Hematopoietic multipotent progenitor cell treated with erythropoietin and hydrocortisone succinate and interleukin-3 and kit ligand, for 6 days (in vitro differentiated cells): ENCODE measurements at regions not wholly inside any gene's neighbourhood (a gene's known extent, or its start where the extent isn't known, plus 50 kb on each side); places are given as distances from the start of the nearest gene placed in this dataset.
"Not testable (repeated sequence)": the region's sequence is repeated elsewhere in the genome, so short reads cannot be mapped to it uniquely, and the experiment has no call there.

Experiments used
- DNase-seq: peaks from one replicate; pipeline ENCODE4 v3.0.0-alpha.2; 2015

- no peak for DNase-seq
Measured at GRCh38 chr9:85487872-85488271, 253.9 kb downstream of the AGTPBP1 start.

DNA sequence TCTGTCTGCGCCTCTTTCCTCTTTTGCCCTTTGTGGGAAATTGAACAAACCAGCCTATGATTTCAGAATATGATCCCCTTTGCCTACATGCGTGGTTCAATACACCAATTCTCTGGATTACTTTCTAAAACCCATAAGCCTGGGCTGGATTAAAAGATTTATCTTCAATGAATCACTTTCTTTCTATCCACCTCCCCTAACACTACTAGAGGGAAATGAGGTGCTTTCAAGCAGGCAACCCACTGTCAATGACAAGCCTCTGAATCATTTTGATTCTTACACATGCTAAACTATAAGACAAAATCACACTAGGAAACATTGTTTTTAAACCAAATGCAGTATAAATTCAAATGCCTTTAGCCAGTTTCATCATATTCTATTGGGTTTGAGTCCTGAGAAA, 257.5 kb downstream of the AGTPBP1 start:
- DNase-seq, result no peak

GRCh38 chr9:85483208-85483607, 258.5 kb downstream of the AGTPBP1 start:
- no peak for DNase-seq

GRCh38 chr9:85479305-85479704, 262.4 kb downstream of the AGTPBP1 start:
- no peak for DNase-seq

GRCh38 chr9:85478847-85479246, 262.9 kb downstream of the AGTPBP1 start:
- no peak for DNase-seq

DNA sequence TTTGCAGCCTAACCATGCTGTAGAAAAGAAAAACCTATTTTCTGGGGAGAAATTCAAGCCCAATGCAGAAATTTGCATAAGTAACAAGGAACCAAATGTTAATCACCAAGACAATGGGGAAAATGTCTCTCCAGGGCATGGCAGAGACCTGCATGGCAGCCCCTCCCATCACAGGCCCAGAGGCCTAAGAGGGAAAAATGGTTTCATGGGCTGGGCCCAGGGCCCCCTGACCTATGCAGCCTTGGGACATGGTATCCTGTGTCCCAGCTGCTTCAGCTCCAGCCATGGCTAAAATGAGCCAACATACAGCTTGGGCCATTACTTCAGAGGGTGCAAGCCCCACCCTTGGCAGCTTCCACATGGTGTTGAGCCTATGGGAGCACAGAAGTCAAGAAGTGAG, 266.9 kb downstream of the AGTPBP1 start:
- DNase-seq, result not testable (repeated sequence)

- no peak for DNase-seq
Measured at GRCh38 chr9:85471791-85472190, 270.0 kb downstream of the AGTPBP1 start.

- no peak for DNase-seq
Measured at GRCh38 chr9:85469041-85469440, 272.7 kb downstream of the AGTPBP1 start.

DNA sequence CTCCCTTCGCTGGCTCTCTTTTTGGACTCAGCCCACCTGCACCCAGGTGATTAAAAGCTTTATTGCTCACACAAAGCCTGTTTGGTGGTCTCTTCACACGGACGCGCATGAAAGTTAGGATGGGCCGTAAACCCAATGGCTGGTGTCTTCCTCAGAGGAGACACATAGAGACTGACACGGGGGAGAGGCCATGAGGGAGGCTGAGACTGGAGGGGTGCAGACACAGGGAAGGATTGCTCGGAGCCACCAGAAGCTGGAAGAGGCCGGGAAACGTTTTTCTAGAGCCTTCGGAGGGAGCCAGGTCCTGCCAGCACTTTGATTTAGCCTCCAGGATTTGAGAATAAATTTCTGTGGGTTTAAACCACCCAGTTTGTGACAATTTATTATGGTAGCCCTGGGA, 274.9 kb downstream of the AGTPBP1 start:
- DNase-seq, result no peak

- not testable (repeated sequence) for DNase-seq
Measured at GRCh38 chr9:85458114-85458864, 283.5 kb downstream of the AGTPBP1 start.

DNA sequence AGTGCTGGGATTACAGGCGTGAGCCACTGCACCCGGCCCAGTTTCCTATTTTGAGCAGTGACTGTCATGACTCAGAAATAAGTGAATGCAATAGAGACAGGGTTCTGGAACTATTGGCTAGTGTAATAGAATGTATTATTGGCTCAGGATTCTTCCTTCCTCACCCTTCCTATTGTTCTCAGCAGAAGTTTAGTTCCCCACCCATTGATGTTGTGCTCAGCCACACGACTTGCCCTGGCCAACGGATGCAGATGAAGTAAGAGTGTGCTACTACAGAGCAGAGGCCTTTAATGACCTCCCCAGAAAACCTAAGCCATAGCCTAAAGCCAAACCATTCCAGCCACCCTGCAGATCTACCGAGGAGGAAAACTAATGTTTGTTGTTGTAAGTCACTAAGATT, 287.9 kb downstream of the AGTPBP1 start:
- no peak for DNase-seq

DNA sequence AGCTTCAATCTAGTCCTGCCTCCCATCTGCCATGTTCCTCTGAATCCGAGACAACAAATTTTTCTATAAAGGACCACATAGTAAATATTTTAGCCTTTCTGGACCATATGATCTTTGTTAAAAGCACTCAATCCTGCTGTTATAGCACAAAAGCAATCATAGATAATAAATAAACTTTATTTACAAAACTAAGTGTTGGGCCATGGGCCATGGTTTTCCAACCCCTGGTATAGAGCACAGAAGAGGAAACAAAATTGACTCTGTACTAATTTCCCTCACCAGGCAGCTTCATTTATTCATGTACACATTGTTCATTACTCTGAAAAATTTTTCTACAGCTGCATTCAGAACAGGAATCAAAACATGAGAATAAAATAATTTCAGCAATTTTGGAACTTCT, 288.9 kb downstream of the AGTPBP1 start:
- DNase-seq, result no peak

- no peak for DNase-seq
Measured at GRCh38 chr9:85451680-85452079, 290.1 kb downstream of the AGTPBP1 start.

DNA sequence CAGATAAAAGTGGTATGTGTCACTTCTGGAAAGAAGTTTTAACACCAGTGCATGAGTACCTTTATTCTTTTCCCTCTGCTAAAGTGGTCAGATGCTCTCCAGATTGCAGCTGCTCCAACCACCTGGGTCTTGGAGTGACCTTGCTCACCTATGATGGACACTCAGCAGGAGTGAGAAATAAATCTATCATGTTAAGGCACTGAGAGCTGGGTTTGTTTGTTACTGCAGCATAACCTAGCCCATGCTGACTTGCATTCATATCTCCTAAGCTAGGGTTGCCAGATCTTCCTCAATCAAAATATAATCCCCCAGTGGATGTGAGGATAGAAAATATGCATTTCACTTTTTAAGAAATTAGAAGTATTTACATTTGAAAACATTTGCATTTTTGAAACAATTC, 295.9 kb downstream of the AGTPBP1 start:
- no peak for DNase-seq

DNA sequence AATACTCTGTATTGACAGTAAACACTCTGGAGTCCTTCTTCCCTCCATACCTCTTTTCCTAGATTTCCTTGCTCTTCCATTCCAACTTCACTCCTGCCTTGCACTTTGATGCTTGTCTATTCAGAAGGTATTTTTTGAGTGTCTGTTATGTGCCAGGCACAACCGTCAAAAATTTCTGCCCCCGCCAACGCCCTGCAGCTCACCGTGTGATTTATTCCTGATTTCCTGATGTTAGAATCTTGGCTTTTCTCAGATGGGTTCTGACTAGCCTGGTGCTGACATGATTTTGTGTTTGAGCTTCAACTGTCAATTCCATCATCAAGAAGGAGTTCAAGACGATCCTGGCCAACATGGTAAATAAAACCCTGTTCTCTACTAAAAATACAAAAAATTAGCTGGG, 297.5 kb downstream of the AGTPBP1 start:
- no peak for DNase-seq

DNA sequence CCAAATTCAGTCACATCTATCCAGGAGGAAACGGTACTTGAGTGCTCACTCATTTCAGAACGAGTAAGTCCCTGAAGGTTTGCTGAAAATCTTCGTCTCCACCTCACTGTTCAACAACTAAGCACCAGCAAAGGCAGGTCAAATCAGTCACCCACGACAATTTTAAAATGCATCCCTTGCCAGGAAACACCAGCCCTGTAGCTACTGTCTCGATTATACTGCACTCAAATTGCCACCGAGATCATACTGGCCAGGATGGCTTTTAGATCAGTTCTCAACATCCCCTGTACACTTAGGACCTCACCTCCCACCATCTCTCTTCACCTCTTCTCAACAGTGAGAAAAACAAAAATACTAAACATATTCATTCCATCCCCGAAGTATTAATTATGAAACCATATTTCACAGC, 298.6 kb downstream of the AGTPBP1 start:
- no peak for DNase-seq

DNA sequence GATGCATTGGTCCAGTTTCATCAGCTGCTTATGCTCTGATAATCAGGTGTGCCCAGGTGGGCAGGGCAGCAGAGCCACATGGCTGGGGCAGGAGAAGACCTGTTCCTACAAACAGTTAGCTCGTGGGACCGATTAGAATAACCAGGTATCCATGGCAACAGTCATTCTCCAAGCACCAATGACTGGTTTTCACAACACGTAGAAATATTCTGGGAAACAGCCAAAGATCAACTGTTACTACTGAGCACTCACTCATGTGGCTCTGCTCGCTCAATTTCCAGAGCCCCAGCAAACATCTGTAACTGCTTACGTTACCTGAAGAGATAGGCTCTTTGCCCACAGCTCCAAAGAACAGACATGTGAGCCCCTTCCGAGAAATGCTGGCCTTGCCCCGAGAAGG, 302.0 kb downstream of the AGTPBP1 start:
- DNase-seq, result no peak

DNA sequence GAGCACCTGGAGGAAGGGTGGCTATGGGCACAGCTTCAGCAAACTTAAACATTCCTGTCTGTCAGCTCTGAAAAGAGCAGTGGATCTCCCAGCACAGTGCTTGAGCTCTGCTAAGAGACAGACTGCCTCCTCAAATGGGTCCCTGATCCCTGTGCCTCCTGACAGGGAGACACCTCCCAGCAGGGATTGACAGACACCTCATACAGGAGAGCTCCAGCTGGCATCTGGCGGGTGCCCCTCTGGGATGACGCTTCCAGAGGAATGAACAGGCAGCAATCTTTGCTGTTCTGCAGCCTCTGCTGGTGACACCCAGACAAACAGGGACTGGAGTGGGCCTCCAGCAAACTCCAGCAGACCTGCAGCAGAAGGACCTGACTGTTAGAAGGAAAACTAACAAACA, 307.8 kb downstream of the AGTPBP1 start:
- DNase-seq, result not testable (repeated sequence)

DNA sequence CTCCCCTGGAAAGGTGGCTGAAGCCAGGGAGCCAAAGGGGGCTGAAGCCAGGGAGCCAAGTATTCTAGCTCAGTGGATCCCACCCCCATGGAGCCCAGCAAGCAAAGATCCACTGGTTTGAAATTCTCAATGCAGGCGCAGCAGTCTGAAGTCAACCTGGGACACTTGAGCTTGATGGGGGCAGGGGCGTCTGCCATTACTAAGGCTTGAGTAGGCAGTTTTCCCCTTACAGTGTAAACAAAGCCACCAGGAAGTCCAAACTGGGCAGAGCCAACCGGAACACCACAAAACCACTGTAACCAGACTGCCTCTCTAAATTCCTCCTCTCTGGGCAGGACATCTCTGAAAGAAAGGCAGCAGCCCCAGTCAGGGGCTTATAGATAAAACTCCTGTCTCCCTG, 308.2 kb downstream of the AGTPBP1 start:
- DNase-seq, result not testable (repeated sequence)

DNA sequence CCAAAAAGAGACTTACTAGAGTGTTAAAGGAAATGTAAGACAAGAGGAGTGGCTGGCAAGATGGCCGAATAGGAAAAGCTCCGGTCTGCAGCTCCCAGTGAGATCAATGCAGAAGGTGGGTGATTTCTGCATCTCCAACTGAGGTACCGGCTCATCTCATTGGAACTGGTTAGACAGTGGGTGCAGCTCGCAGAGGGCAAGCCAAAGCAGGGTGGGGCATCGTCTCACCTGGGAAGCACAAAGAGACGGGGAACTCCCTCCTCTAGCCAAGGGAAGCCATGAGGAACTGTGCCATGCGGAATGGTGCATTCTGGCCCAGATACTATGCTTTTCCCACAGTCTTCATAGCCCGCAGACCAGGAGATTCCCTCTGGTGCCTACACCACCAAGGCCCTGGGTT, 308.7 kb downstream of the AGTPBP1 start:
- DNase-seq, result no peak

GRCh38 chr9:85432599-85432998, 309.2 kb downstream of the AGTPBP1 start:
- no peak for DNase-seq

DNA sequence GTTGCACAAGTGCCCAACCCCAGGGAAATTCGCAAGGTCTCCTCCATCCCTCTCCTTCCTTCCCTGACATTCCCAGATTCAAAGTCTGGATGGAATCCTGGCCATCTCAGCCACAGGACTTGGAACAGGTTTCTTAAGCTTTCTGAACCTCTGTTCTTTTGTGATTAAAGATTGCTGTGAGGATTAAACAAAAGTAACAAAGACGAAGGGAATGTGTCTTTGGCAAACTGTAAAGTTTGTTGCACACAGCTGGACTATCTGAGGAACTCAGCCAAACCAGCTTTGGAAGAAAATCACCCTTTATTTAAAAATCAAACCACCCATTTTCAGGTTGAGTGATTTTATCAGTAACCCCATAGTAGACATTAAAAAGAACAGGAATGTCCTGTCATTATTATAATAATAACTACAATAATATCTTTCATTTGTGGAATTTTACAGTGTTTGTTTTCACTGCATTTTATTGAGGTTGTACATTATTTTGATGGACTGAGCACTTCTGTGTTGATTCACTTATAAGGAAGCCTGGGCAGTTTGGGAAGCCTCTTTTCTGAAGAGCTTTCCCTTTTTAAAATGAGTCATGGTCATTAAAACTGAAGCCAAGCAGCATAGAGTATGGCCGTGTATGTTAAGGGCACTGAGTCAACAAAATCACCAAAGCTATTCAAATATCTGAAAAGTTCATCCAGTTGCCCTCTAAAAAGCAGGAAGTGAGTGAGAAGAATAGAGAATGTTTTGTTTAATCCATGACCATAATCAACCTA, 310.2 kb downstream of the AGTPBP1 start:
- DNase-seq, result no peak

GRCh38 chr9:85430659-85431338, 311.0 kb downstream of the AGTPBP1 start:
- DNase-seq, result no peak

DNA sequence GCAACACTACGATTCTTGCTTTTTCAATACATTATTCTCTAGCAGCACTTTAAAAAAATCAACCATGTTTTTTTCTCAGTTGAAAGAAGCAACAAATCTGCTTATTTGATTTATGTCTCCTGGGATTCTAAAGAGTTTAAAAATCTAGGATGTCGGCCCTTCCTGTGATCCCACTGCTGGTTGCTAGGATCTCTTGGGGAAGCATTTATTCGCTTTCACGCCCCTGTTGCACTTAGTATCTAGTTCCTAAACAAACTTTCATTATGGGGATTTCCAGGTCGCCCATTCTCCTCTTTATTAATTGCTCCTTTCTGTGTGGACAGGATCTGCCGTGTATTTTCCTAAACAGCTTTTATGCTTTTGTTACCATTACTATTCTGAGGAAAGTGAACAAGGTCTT, 313.5 kb downstream of the AGTPBP1 start:
- no peak for DNase-seq
